HepG2 (cell line): ENCODE measurements at regions not wholly inside any gene's neighbourhood (a gene's known extent, or its start where the extent isn't known, plus 50 kb on each side); places are given as distances from the start of the nearest gene placed in this dataset.

Experiments used
- ATF7-NPFF ChIP-seq: sonication (generic); formaldehyde crosslinking; IDR thresholded peaks from 2 replicates; pipeline ENCODE4 v1.8.1; 2023; ENCODE audit warnings: mild to moderate bottlenecking, low read depth, missing genetic modification reagents, moderate library complexity
- CEBPB ChIP-seq: IDR thresholded peaks from 2 replicates; pipeline ENCODE4 v1.6.1; 2011; ENCODE audit warnings: low read depth, low read length, improper control_type of control experiment, borderline replicate concordance
- HDAC2 ChIP-seq: sonication (generic); formaldehyde crosslinking; IDR thresholded peaks from 2 replicates; pipeline ENCODE4 v1.4.0; 2020; ENCODE audit warnings: missing genetic modification reagents
- ISL2 ChIP-seq: sonication (generic); formaldehyde crosslinking; IDR thresholded peaks from 2 replicates; pipeline ENCODE4 v1.5.0; 2020; ENCODE audit warnings: missing genetic modification reagents
- POLR2AphosphoS5 ChIP-seq: IDR thresholded peaks from 2 replicates; pipeline ENCODE4 v1.6.1; 2012; ENCODE audit warnings: low read depth, low read length
- RFX5 ChIP-seq: IDR thresholded peaks from 2 replicates; pipeline ENCODE4 v1.6.1; 2011; ENCODE audit warnings: low read depth, low read length, improper control_type of control experiment
- SNRNP70 ChIP-seq: fragments of 200-400 bp; formaldehyde crosslinking; IDR thresholded peaks from 2 replicates; pipeline ENCODE4 v1.6.1; 2017; ENCODE audit warnings: mild to moderate bottlenecking, low read depth, low read length, moderate library complexity
- ZBTB4 ChIP-seq: sonication (generic); formaldehyde crosslinking; IDR thresholded peaks from 2 replicates; pipeline ENCODE4 v1.4.0; 2020; ENCODE audit warnings: missing genetic modification reagents, mild to moderate bottlenecking, borderline replicate concordance
- ZIK1 ChIP-seq: sonication (generic); formaldehyde crosslinking; IDR thresholded peaks from 2 replicates; pipeline ENCODE4 v1.5.0; 2020; ENCODE audit warnings: mild to moderate bottlenecking, low read depth, missing genetic modification reagents, borderline replicate concordance
- ZNF101 ChIP-seq: sonication (generic); formaldehyde crosslinking; IDR thresholded peaks from 2 replicates; pipeline ENCODE4 v1.4.0; 2020; ENCODE audit warnings: mild to moderate bottlenecking, low read depth, missing genetic modification reagents, borderline replicate concordance
- ZNF24 ChIP-seq: fragments of 450-650 bp; IDR thresholded peaks from 2 replicates; pipeline ENCODE4 v1.6.1; 2017; ENCODE audit warnings: antibody characterized with exemption, mild to moderate bottlenecking
- ZNF318 ChIP-seq: sonication (generic); formaldehyde crosslinking; IDR thresholded peaks from 2 replicates; pipeline ENCODE4 v1.4.0; 2020; ENCODE audit warnings: mild to moderate bottlenecking, missing genetic modification reagents
- ZNF431 ChIP-seq: sonication (generic); formaldehyde crosslinking; IDR thresholded peaks from 2 replicates; pipeline ENCODE4 v1.9.0; 2022; ENCODE audit warnings: missing genetic modification reagents, low read depth, mild to moderate bottlenecking, borderline replicate concordance
- TF ChIP-seq, protein P1 (sequence below): sonication (generic); formaldehyde crosslinking; IDR thresholded peaks from 2 replicates; pipeline ENCODE4 v1.5.0; 2020; ENCODE audit warnings: mild to moderate bottlenecking, missing genetic modification reagents, moderate library complexity

- TF ChIP-seq HDAC2 (CRISPR knock-in tag) (no peak), CEBPB (no peak), ZBTB4 (CRISPR knock-in tag) (no peak), RFX5 (no peak), ZNF318 (CRISPR knock-in tag) (no peak), ISL2 (no peak), ZNF431 (CRISPR knock-in tag) (no peak), SNRNP70 (no peak), ATF7-NPFF (CRISPR knock-in tag) (no peak), ZNF24 (no peak), ZIK1 (CRISPR knock-in tag) (no peak), ZNF101 (CRISPR knock-in tag) (no peak), POLR2AphosphoS5 (no peak)
- TF ChIP-seq, protein P1, sequence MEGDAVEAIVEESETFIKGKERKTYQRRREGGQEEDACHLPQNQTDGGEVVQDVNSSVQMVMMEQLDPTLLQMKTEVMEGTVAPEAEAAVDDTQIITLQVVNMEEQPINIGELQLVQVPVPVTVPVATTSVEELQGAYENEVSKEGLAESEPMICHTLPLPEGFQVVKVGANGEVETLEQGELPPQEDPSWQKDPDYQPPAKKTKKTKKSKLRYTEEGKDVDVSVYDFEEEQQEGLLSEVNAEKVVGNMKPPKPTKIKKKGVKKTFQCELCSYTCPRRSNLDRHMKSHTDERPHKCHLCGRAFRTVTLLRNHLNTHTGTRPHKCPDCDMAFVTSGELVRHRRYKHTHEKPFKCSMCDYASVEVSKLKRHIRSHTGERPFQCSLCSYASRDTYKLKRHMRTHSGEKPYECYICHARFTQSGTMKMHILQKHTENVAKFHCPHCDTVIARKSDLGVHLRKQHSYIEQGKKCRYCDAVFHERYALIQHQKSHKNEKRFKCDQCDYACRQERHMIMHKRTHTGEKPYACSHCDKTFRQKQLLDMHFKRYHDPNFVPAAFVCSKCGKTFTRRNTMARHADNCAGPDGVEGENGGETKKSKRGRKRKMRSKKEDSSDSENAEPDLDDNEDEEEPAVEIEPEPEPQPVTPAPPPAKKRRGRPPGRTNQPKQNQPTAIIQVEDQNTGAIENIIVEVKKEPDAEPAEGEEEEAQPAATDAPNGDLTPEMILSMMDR (CRISPR knock-in tag), result no peak
These were observed 503.0 kb upstream of the PROK2 start for GRCh38 chr3:72287956-72288355.
